ENCODE measurements at regions not wholly inside any gene's neighbourhood (a gene's known extent, or its start where the extent isn't known, plus 50 kb on each side); places are given as distances from the start of the nearest gene placed in this dataset.

GRCh38 chr6:56366141-56366852 is 118.9 kb upstream of the COL21A1 start:
- no peaks in the 10 kb centered on the region for H3K36me3 ChIP-seq (ENCODE audit: control insufficient read depth in 3 of 3, insufficient read depth in 3 of 3, low read length in 3 of 3)
- no peak overlapping the region for H3K27ac ChIP-seq (ENCODE audit: low read depth, low read length)
- peaks cover 9 to 12% (median 10%) of the 10 kb centered on the region in 3 donors for H3K4me1 ChIP-seq (ENCODE audit: control insufficient read depth in 3 of 3, insufficient read depth in 3 of 3, low read length in 3 of 3)
- H3K27me3 ChIP-seq (ENCODE audit: control insufficient read depth in 3 of 3, insufficient read depth in 3 of 3, low read length in 3 of 3) = no peaks in the 10 kb centered on the region
- H3K9ac ChIP-seq (ENCODE audit: low read depth in 1 of 3, low read length in 3 of 3) = no peak overlapping the region
- H3K4me3 ChIP-seq (ENCODE audit: low read length in 3 of 3) = no peak overlapping the region
- H3K9me3 ChIP-seq (ENCODE audit: control insufficient read depth in 3 of 3, low read length in 3 of 3) = no peaks in the 10 kb centered on the region

GRCh38 chr6:56364827-56365339 is 117.5 kb upstream of the COL21A1 start:
- peaks cover 0 to 4% (median 0%) of the 10 kb centered on the region in 3 donors for H3K4me1 ChIP-seq (ENCODE audit: control insufficient read depth in 3 of 3, insufficient read depth in 3 of 3, low read length in 3 of 3)
- H3K9ac ChIP-seq (ENCODE audit: low read depth in 1 of 3, low read length in 3 of 3) = no peak overlapping the region
- H3K27me3 ChIP-seq (ENCODE audit: control insufficient read depth in 3 of 3, insufficient read depth in 3 of 3, low read length in 3 of 3) = no peaks in the 10 kb centered on the region
- no peaks in the 10 kb centered on the region for H3K36me3 ChIP-seq (ENCODE audit: control insufficient read depth in 3 of 3, insufficient read depth in 3 of 3, low read length in 3 of 3)
- no peak overlapping the region for H3K27ac ChIP-seq (ENCODE audit: low read depth, low read length)
- no peaks in the 10 kb centered on the region for H3K9me3 ChIP-seq (ENCODE audit: control insufficient read depth in 3 of 3, low read length in 3 of 3)
- no peak overlapping the region for H3K4me3 ChIP-seq (ENCODE audit: low read length in 3 of 3)

GRCh38 chr6:56364431-56364826 is 117.0 kb upstream of the COL21A1 start:
- H3K9me3 ChIP-seq (ENCODE audit: control insufficient read depth in 3 of 3, low read length in 3 of 3) = no peaks in the 10 kb centered on the region
- H3K27ac ChIP-seq (ENCODE audit: low read depth, low read length) = no peak overlapping the region
- no peak overlapping the region for H3K9ac ChIP-seq (ENCODE audit: low read depth in 1 of 3, low read length in 3 of 3)
- no peaks in the 10 kb centered on the region for H3K27me3 ChIP-seq (ENCODE audit: control insufficient read depth in 3 of 3, insufficient read depth in 3 of 3, low read length in 3 of 3)
- no peak overlapping the region for H3K4me3 ChIP-seq (ENCODE audit: low read length in 3 of 3)
- H3K36me3 ChIP-seq (ENCODE audit: control insufficient read depth in 3 of 3, insufficient read depth in 3 of 3, low read length in 3 of 3) = no peaks in the 10 kb centered on the region
- peaks cover 0 to 4% (median 0%) of the 10 kb centered on the region in 3 donors for H3K4me1 ChIP-seq (ENCODE audit: control insufficient read depth in 3 of 3, insufficient read depth in 3 of 3, low read length in 3 of 3)

GRCh38 chr6:56363796-56364430 is 116.5 kb upstream of the COL21A1 start:
- H3K4me3 ChIP-seq (ENCODE audit: low read length in 3 of 3) = no peak overlapping the region

GRCh38 chr6:56361812-56362211 is 114.4 kb upstream of the COL21A1 start:
- no peaks in the 10 kb centered on the region for H3K27me3 ChIP-seq (ENCODE audit: control insufficient read depth in 3 of 3, insufficient read depth in 3 of 3, low read length in 3 of 3)
- H3K4me3 ChIP-seq (ENCODE audit: low read length in 3 of 3) = no peak overlapping the region
- no peaks in the 10 kb centered on the region for H3K9me3 ChIP-seq (ENCODE audit: control insufficient read depth in 3 of 3, low read length in 3 of 3)
- no peaks in the 10 kb centered on the region for H3K36me3 ChIP-seq (ENCODE audit: control insufficient read depth in 3 of 3, insufficient read depth in 3 of 3, low read length in 3 of 3)
- H3K9ac ChIP-seq (ENCODE audit: low read depth in 1 of 3, low read length in 3 of 3) = no peak overlapping the region
- H3K27ac ChIP-seq (ENCODE audit: low read depth, low read length) = no peak overlapping the region
- no peaks in the 10 kb centered on the region for H3K4me1 ChIP-seq (ENCODE audit: control insufficient read depth in 3 of 3, insufficient read depth in 3 of 3, low read length in 3 of 3)

More at GRCh38 chr6:56363796-56364430, 116.5 kb upstream of the COL21A1 start:
- Histone ChIP-seq H3K9me3 (ENCODE audit: control insufficient read depth in 3 of 3, low read length in 3 of 3) (no peaks in the 10 kb centered on the region), H3K9ac (ENCODE audit: low read depth in 1 of 3, low read length in 3 of 3) (no peak overlapping the region), H3K36me3 (ENCODE audit: control insufficient read depth in 3 of 3, insufficient read depth in 3 of 3, low read length in 3 of 3) (no peaks in the 10 kb centered on the region), H3K4me1 (ENCODE audit: control insufficient read depth in 3 of 3, insufficient read depth in 3 of 3, low read length in 3 of 3) (peaks cover 0 to 4% (median 0%) of the 10 kb centered on the region in 3 donors), H3K27ac (ENCODE audit: low read depth, low read length) (no peak overlapping the region), H3K27me3 (ENCODE audit: control insufficient read depth in 3 of 3, insufficient read depth in 3 of 3, low read length in 3 of 3) (no peaks in the 10 kb centered on the region)

- no peak overlapping the region for H3K27ac ChIP-seq (ENCODE audit: low read depth, low read length)
Observed at GRCh38 chr6:56359201-56359899, 112.0 kb upstream of the COL21A1 start.

GRCh38 chr6:56357616-56358373 is 110.4 kb upstream of the COL21A1 start:
- Histone ChIP-seq H3K36me3 (ENCODE audit: control insufficient read depth in 3 of 3, insufficient read depth in 3 of 3, low read length in 3 of 3) (no peaks in the 10 kb centered on the region), H3K9ac (ENCODE audit: low read depth in 1 of 3, low read length in 3 of 3) (no peak overlapping the region), H3K4me3 (ENCODE audit: low read length in 3 of 3) (no peak overlapping the region), H3K27ac (ENCODE audit: low read depth, low read length) (no peak overlapping the region), H3K27me3 (ENCODE audit: control insufficient read depth in 3 of 3, insufficient read depth in 3 of 3, low read length in 3 of 3) (no peaks in the 10 kb centered on the region), H3K9me3 (ENCODE audit: control insufficient read depth in 3 of 3, low read length in 3 of 3) (no peaks in the 10 kb centered on the region), H3K4me1 (ENCODE audit: control insufficient read depth in 3 of 3, insufficient read depth in 3 of 3, low read length in 3 of 3) (no peaks in the 10 kb centered on the region)

More at GRCh38 chr6:56359201-56359899, 112.0 kb upstream of the COL21A1 start:
- Histone ChIP-seq H3K4me1 (ENCODE audit: control insufficient read depth in 3 of 3, insufficient read depth in 3 of 3, low read length in 3 of 3) (no peaks in the 10 kb centered on the region), H3K36me3 (ENCODE audit: control insufficient read depth in 3 of 3, insufficient read depth in 3 of 3, low read length in 3 of 3) (no peaks in the 10 kb centered on the region), H3K27me3 (ENCODE audit: control insufficient read depth in 3 of 3, insufficient read depth in 3 of 3, low read length in 3 of 3) (no peaks in the 10 kb centered on the region), H3K4me3 (ENCODE audit: low read length in 3 of 3) (no peak overlapping the region), H3K9ac (ENCODE audit: low read depth in 1 of 3, low read length in 3 of 3) (no peak overlapping the region), H3K9me3 (ENCODE audit: control insufficient read depth in 3 of 3, low read length in 3 of 3) (no peaks in the 10 kb centered on the region)

- no peak overlapping the region for H3K27ac ChIP-seq (ENCODE audit: low read depth, low read length)
- no peaks in the 10 kb centered on the region for H3K4me1 ChIP-seq (ENCODE audit: control insufficient read depth in 3 of 3, insufficient read depth in 3 of 3, low read length in 3 of 3)
- no peaks in the 10 kb centered on the region for H3K36me3 ChIP-seq (ENCODE audit: control insufficient read depth in 3 of 3, insufficient read depth in 3 of 3, low read length in 3 of 3)
- H3K9me3 ChIP-seq (ENCODE audit: control insufficient read depth in 3 of 3, low read length in 3 of 3) = no peaks in the 10 kb centered on the region
- H3K4me3 ChIP-seq (ENCODE audit: low read length in 3 of 3) = no peak overlapping the region
- H3K9ac ChIP-seq (ENCODE audit: low read depth in 1 of 3, low read length in 3 of 3) = no peak overlapping the region
- H3K27me3 ChIP-seq (ENCODE audit: control insufficient read depth in 3 of 3, insufficient read depth in 3 of 3, low read length in 3 of 3) = no peaks in the 10 kb centered on the region
Observed at GRCh38 chr6:56356426-56356825, 109.0 kb upstream of the COL21A1 start.

GRCh38 chr6:56353860-56354259 is 106.5 kb upstream of the COL21A1 start:
- H3K27ac ChIP-seq (ENCODE audit: low read depth, low read length) = no peak overlapping the region
- H3K9me3 ChIP-seq (ENCODE audit: control insufficient read depth in 3 of 3, low read length in 3 of 3) = no peaks in the 10 kb centered on the region
- no peaks in the 10 kb centered on the region for H3K27me3 ChIP-seq (ENCODE audit: control insufficient read depth in 3 of 3, insufficient read depth in 3 of 3, low read length in 3 of 3)
- H3K9ac ChIP-seq (ENCODE audit: low read depth in 1 of 3, low read length in 3 of 3) = no peak overlapping the region
- no peaks in the 10 kb centered on the region for H3K4me1 ChIP-seq (ENCODE audit: control insufficient read depth in 3 of 3, insufficient read depth in 3 of 3, low read length in 3 of 3)
- H3K36me3 ChIP-seq (ENCODE audit: control insufficient read depth in 3 of 3, insufficient read depth in 3 of 3, low read length in 3 of 3) = no peaks in the 10 kb centered on the region
- no peak overlapping the region for H3K4me3 ChIP-seq (ENCODE audit: low read length in 3 of 3)

Data from skeletal muscle tissue (tissue), 3 donors.